Naive B cell (primary cell): ENCODE measurements at regions not wholly inside any gene's neighbourhood (a gene's known extent, or its start where the extent isn't known, plus 50 kb on each side); places are given as distances from the start of the nearest gene placed in this dataset.

Experiments used
- ATAC-seq, 2 donors: fragments of 150-1000 bp; cut with Tn5 transposase; 2 replicates each; pipeline ENCODE4 v1.10.0; 2021; ENCODE audit warnings: low read depth in 2 of 2, mild to moderate bottlenecking in 2 of 2, moderate library complexity in 2 of 2
- DNase-seq: peaks from one replicate; pipeline ENCODE4 v3.0.0; 2022
- H3K27ac Mint-ChIP-seq, 6 donors: one replicate each; pipeline ENCODE4 v1.8.0; 2020 to 2022; ENCODE audit warnings: mild to moderate bottlenecking in 6 of 6, mixed read lengths in 6 of 6, moderate library complexity in 5 of 6, inconsistent platforms in 2 of 6
- H3K27me3 Mint-ChIP-seq, 3 donors: one replicate each; pipeline ENCODE4 v1.8.0; 2021 to 2022; ENCODE audit warnings: mixed read lengths in 3 of 3, mild to moderate bottlenecking in 1 of 3
- H3K36me3 Mint-ChIP-seq, 2 donors: one replicate each; pipeline ENCODE4 v1.8.0; 2020 to 2022; ENCODE audit warnings: mixed read lengths in 2 of 2, inconsistent platforms in 1 of 2, mild to moderate bottlenecking in 1 of 2
- H3K4me1 Mint-ChIP-seq, 3 donors: one replicate each; pipeline ENCODE4 v1.8.0; 2020 to 2022; ENCODE audit warnings: mixed read lengths in 3 of 3, inconsistent platforms in 1 of 3, mild to moderate bottlenecking in 1 of 3, moderate library complexity in 1 of 3
- H3K4me3 Mint-ChIP-seq, 8 donors: one replicate each; pipeline ENCODE4 v1.8.0; 2020 to 2022; ENCODE audit warnings: mild to moderate bottlenecking in 8 of 8, mixed read lengths in 8 of 8, moderate library complexity in 8 of 8, inconsistent platforms in 2 of 8
- H3K9me3 Mint-ChIP-seq, 7 donors: one replicate each; pipeline ENCODE4 v1.8.0; 2020 to 2022; ENCODE audit warnings: mixed read lengths in 7 of 7, mild to moderate bottlenecking in 5 of 7, inconsistent platforms in 2 of 7, moderate library complexity in 1 of 7

GRCh38 chr4:122328893-122329292, 49.9 kb upstream of the ADAD1 start:
- no peak for ATAC-seq
- no peak for DNase-seq
- H3K27ac Mint-ChIP-seq: no peak overlapping the region
- no peaks in the 10 kb centered on the region for H3K9me3 Mint-ChIP-seq
- peaks cover 5 to 30% of the 10 kb centered on the region in 2 donors for H3K36me3 Mint-ChIP-seq
- H3K4me1 Mint-ChIP-seq: no peaks in the 10 kb centered on the region
- no peak overlapping the region for H3K4me3 Mint-ChIP-seq
- H3K27me3 Mint-ChIP-seq: no peaks in the 10 kb centered on the region
